ENCODE measurements at regions not wholly inside any gene's neighbourhood (a gene's known extent, or its start where the extent isn't known, plus 50 kb on each side); places are given as distances from the start of the nearest gene placed in this dataset.

GRCh38 chr7:125412890-125413665, 483.5 kb upstream of the POT1 start:
- no peak for TF ChIP-seq CTCF (IDR thresholded peaks at IDR 0.05)
- TF ChIP-seq POLR2A (IDR thresholded peaks at IDR 0.05) = no peak
- no peak for TF ChIP-seq POLR2AphosphoS5 (IDR thresholded peaks at IDR 0.05)

Measured in prostate gland (tissue), 2 donors.